SU-DHL-6 (cell line): ENCODE measurements at regions not wholly inside any gene's neighbourhood (a gene's known extent, or its start where the extent isn't known, plus 50 kb on each side); places are given as distances from the start of the nearest gene placed in this dataset.

Source experiments
- H2AFZ ChIP-seq: fragments of 200-600 bp; sonication (generic); 2 replicates; pipeline ENCODE4 v1.6.1; 2014; ENCODE audit warnings: low read depth, mild to moderate bottlenecking, moderate library complexity, mixed read lengths, antibody characterized with exemption, low read length; ENCODE audit not compliant: severe bottlenecking
- H3F3A ChIP-seq: fragments of 200-600 bp; shearing (Covaris generic); 2 replicates; pipeline ENCODE4 v1.6.0; 2016; ENCODE audit warnings: antibody characterized with exemption, mild to moderate bottlenecking; ENCODE audit not compliant: insufficient read depth
- H3K27ac ChIP-seq: fragments of 200-600 bp; sonication (generic); 2 replicates; pipeline ENCODE4 v1.5.1; 2016; ENCODE audit warnings: low read depth, mild to moderate bottlenecking, low read length, moderate library complexity, mixed read lengths
- H3K27me3 ChIP-seq: fragments of 200-600 bp; sonication (generic), shearing (Covaris generic); 2 replicates; pipeline ENCODE4 v1.6.0; 2014; ENCODE audit warnings: mild to moderate bottlenecking, low read length
- H3K36me3 ChIP-seq: fragments of 200-600 bp; sonication (generic); 2 replicates; pipeline ENCODE4 v1.6.1; 2014; ENCODE audit warnings: mild to moderate bottlenecking, low read length, mixed read lengths
- H3K4me2 ChIP-seq: fragments of 300-600, 200-600 bp; shearing (Covaris generic), sonication (generic); 2 replicates; pipeline ENCODE4 v1.6.0; 2014; ENCODE audit warnings: low read length, low read depth, mild to moderate bottlenecking; ENCODE audit not compliant: poor library complexity, severe bottlenecking
- H3K4me3 ChIP-seq: fragments of 200-600 bp; sonication (generic); 2 replicates; pipeline ENCODE4 v1.5.1; 2014; ENCODE audit warnings: antibody characterized with exemption, low read length, mild to moderate bottlenecking, mixed read lengths; ENCODE audit not compliant: insufficient read depth, poor library complexity, severe bottlenecking
- H3K79me2 ChIP-seq: fragments of 200-600 bp; sonication (generic); 2 replicates; pipeline ENCODE4 v1.6.1; 2014; ENCODE audit warnings: mild to moderate bottlenecking, low read length, moderate library complexity; ENCODE audit not compliant: insufficient read depth
- H3K9ac ChIP-seq: fragments of 200-600 bp; sonication (generic); 2 replicates; pipeline ENCODE4 v1.7.0; 2014; ENCODE audit warnings: mild to moderate bottlenecking, low read length
- H3K9me2 ChIP-seq: fragments of 200-600 bp; sonication (generic); replicated peaks from 2 replicates; pipeline ENCODE4 v1.6.1; 2014; ENCODE audit warnings: low read length; ENCODE audit not compliant: insufficient read depth
- H3K9me3 ChIP-seq: fragments of 200-600 bp; sonication (generic); 2 replicates; pipeline ENCODE4 v1.6.1; 2014; ENCODE audit warnings: low read length, mixed read lengths; ENCODE audit not compliant: insufficient read depth
- H4K20me1 ChIP-seq: fragments of 200-600 bp; sonication (generic); 2 replicates; pipeline ENCODE4 v1.6.1; 2014; ENCODE audit warnings: low read depth, mild to moderate bottlenecking, antibody characterized with exemption, low read length, moderate library complexity, mixed read lengths
- EZH2phosphoT487 ChIP-seq: fragments of 200-600 bp; sonication (generic), shearing (Covaris generic); conservative IDR thresholded peaks from 2 replicates; pipeline ENCODE4 v1.6.1; 2018; ENCODE audit warnings: mild to moderate bottlenecking, antibody characterized with exemption, low read length, moderate library complexity, mixed read lengths
- TF ChIP-seq, protein P1 (sequence below): fragments of 200-600 bp; sonication (generic); IDR thresholded peaks from one replicate; pipeline ENCODE4 v1.5.1; 2017; ENCODE audit warnings: antibody characterized with exemption, mild to moderate bottlenecking, low read length, moderate library complexity; ENCODE audit not compliant: insufficient read depth, poor library complexity, severe bottlenecking

DNA sequence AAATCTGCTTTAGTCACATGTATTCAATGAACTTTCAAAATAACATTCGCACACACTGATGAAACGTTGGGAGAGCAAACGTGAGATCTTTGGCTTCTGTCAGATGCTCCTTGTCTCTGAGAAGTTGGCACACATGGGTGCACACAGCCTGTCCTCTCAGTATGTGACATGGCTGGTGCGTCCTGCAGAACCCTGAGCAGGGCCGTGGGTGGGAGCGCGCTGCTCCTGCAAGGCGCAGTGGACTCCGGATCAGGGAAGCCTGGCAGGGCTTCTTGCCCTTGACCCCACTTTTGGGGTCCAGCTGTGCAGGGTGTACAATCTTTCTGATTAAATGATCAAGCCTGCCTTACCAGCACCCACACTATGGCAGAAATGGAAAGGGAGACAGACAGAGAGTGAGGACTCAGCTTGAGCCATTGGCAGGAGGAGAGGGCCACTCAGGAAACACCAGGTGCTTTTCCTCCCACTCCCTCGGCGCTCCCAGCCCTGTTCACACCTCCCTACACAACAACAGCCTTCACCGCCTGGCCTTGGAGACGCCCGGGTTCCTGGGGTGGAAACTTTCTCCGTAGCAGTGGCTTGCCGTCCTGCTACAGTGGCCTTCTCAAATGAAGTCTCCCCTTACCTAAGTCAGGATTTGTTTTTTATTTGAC lies 108.4 kb upstream of the SNTG2 start:
- H2AFZ ChIP-seq: no peak overlapping the region
- TF ChIP-seq, protein P1, sequence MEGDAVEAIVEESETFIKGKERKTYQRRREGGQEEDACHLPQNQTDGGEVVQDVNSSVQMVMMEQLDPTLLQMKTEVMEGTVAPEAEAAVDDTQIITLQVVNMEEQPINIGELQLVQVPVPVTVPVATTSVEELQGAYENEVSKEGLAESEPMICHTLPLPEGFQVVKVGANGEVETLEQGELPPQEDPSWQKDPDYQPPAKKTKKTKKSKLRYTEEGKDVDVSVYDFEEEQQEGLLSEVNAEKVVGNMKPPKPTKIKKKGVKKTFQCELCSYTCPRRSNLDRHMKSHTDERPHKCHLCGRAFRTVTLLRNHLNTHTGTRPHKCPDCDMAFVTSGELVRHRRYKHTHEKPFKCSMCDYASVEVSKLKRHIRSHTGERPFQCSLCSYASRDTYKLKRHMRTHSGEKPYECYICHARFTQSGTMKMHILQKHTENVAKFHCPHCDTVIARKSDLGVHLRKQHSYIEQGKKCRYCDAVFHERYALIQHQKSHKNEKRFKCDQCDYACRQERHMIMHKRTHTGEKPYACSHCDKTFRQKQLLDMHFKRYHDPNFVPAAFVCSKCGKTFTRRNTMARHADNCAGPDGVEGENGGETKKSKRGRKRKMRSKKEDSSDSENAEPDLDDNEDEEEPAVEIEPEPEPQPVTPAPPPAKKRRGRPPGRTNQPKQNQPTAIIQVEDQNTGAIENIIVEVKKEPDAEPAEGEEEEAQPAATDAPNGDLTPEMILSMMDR: no peak
- TF ChIP-seq EZH2phosphoT487: no peak
- H3K9me2 ChIP-seq: no peaks in the 10 kb centered on the region
- H3K79me2 ChIP-seq: no peaks in the 10 kb centered on the region
- no peaks in the 10 kb centered on the region for H3F3A ChIP-seq
- no peak overlapping the region for H3K4me3 ChIP-seq
- no peaks in the 10 kb centered on the region for H3K9me3 ChIP-seq
- no peaks in the 10 kb centered on the region for H3K27me3 ChIP-seq
- no peaks in the 10 kb centered on the region for H4K20me1 ChIP-seq
- H3K4me2 ChIP-seq: no peak overlapping the region
- H3K27ac ChIP-seq: no peak overlapping the region
- no peak overlapping the region for H3K9ac ChIP-seq
- H3K36me3 ChIP-seq: no peaks in the 10 kb centered on the region

DNA sequence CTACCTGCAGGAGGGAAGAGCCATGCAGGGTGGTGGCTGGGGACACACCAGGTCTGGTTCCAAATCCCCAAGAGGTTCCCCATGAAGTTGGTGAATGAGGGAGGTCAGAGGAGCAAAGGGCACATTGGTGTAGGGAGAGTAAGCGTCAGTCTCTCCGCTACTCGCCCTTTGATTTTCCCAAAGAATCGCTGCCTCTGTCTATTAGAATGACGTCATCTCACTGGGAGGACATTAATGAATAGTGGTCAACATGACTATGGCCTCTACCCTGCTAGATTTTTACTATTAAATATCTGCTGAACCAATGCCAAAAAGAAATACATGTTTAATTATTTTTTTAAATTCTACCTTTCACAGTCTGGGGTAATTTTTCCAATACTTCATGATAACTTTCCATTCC lies 109.6 kb upstream of the SNTG2 start:
- Histone ChIP-seq H3K4me2 (no peak overlapping the region), H4K20me1 (no peaks in the 10 kb centered on the region), H3K27me3 (no peaks in the 10 kb centered on the region), H3K9me2 (no peaks in the 10 kb centered on the region), H3K9ac (no peak overlapping the region), H3K9me3 (no peaks in the 10 kb centered on the region), H2AFZ (no peak overlapping the region), H3K4me3 (no peak overlapping the region), H3K36me3 (no peaks in the 10 kb centered on the region), H3F3A (no peaks in the 10 kb centered on the region), H3K79me2 (no peaks in the 10 kb centered on the region), H3K27ac (no peak overlapping the region)
- TF ChIP-seq, protein P1: no peak
- no peak for TF ChIP-seq EZH2phosphoT487

DNA sequence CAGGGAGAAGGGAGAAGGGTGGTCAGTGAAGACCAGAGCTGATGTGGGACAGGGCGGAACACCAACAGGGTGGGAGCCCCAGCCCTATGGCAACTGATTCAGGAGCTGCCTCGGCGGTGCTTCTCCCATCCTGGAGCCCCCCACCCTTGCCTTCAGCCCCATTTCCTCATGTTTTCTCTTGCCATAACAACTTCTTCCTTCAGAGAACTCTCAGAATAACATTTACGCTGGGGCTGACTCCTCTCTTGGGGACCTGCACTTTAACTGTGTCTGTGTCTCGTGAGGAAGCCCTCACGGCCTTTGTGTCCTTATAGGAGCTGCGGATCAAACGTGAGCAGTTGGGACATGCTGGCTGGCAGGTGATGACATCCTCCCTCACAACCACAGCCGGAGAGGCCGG lies 116.4 kb upstream of the SNTG2 start:
- no peak overlapping the region for H2AFZ ChIP-seq
- H3F3A ChIP-seq: no peaks in the 10 kb centered on the region
- no peak overlapping the region for H3K9ac ChIP-seq
- H3K79me2 ChIP-seq: no peaks in the 10 kb centered on the region
- no peaks in the 10 kb centered on the region for H3K27me3 ChIP-seq
- H3K27ac ChIP-seq: no peak overlapping the region
- no peak overlapping the region for H3K4me3 ChIP-seq
- no peaks in the 10 kb centered on the region for H3K9me3 ChIP-seq
- H4K20me1 ChIP-seq: no peaks in the 10 kb centered on the region
- no peak for TF ChIP-seq EZH2phosphoT487
- TF ChIP-seq, protein P1: no peak
- no peak overlapping the region for H3K4me2 ChIP-seq
- H3K9me2 ChIP-seq: no peaks in the 10 kb centered on the region
- H3K36me3 ChIP-seq: no peaks in the 10 kb centered on the region
